ENCODE measurements at regions not wholly inside any gene's neighbourhood (a gene's known extent, or its start where the extent isn't known, plus 50 kb on each side); places are given as distances from the start of the nearest gene placed in this dataset.

GRCh38 chr3:96319166-96319565 lies 495.2 kb upstream of the EPHA6 start:
- TF ChIP-seq EZH2 (IDR thresholded peaks at IDR 0.05; ENCODE audit: borderline replicate concordance, insufficient read depth, low read depth, low read length, poor library complexity, severe bottlenecking) (no peak), CTCF (IDR thresholded peaks at IDR 0.05) (no peak)
- Histone ChIP-seq H3K9me3 (ENCODE audit: control extremely low read depth in 1 of 3, control insufficient read depth in 2 of 3, insufficient read depth in 1 of 3, low read length in 2 of 3) (no peaks in the 10 kb centered on the region), H3K9ac (ENCODE audit: low read length) (no peak overlapping the region), H3K79me2 (ENCODE audit: control insufficient read depth, insufficient read depth, low read length) (no peaks in the 10 kb centered on the region), H3K4me3 (ENCODE audit: control extremely low read depth in 1 of 5, extremely low read depth in 1 of 5, insufficient read depth in 1 of 5, low read depth in 2 of 5, low read length in 4 of 5) (no peak overlapping the region), H3K27ac (ENCODE audit: low read length in 2 of 2) (no peak overlapping the region), H3K27me3 (replicated peaks in 1 of 4; ENCODE audit: control extremely low read depth in 1 of 4, control insufficient read depth in 3 of 4, insufficient read depth in 4 of 4, low read length in 3 of 4) (no peaks in the 10 kb centered on the region), H2AFZ (ENCODE audit: insufficient read depth, low read depth, low read length, poor library complexity, severe bottlenecking) (no peak overlapping the region), H4K20me1 (ENCODE audit: control insufficient read depth, insufficient read depth, low read length, poor library complexity, severe bottlenecking) (no peaks in the 10 kb centered on the region), H3K4me2 (replicated peaks; ENCODE audit: low read depth, low read length, poor library complexity, severe bottlenecking) (no peak overlapping the region), H3K36me3 (replicated peaks in 1 of 2; ENCODE audit: control extremely low read depth in 1 of 2, control insufficient read depth in 1 of 2, extremely low read depth in 1 of 2, insufficient read depth in 2 of 2, low read length in 1 of 2) (no peaks in the 10 kb centered on the region), H3K4me1 (ENCODE audit: control insufficient read depth in 2 of 2, insufficient read depth in 2 of 2, low read length in 2 of 2) (no peaks in the 10 kb centered on the region)
- intact Hi-C loops (cut with micrococcal nuclease) = no loop called here
- POLR2A ChIA-PET = no interaction called here
- peaks cover 7% of the 10 kb centered on the region for H3K9me3 Mint-ChIP-seq (ENCODE audit: insufficient read depth)
- no peaks in the 10 kb centered on the region for H3K27me3 Mint-ChIP-seq
- no peak for ATAC-seq (ENCODE audit: low read depth)
- H3K27ac Mint-ChIP-seq = no peak overlapping the region
- H3K4me1 Mint-ChIP-seq = no peaks in the 10 kb centered on the region
- CTCF ChIA-PET = no interaction called here
- no peak for DNase-seq
- WGBS (ENCODE audit: insufficient coverage) = 0% methylated on average over 1 of the region's 1 CpG
- H3K4me3 Mint-ChIP-seq = no peak overlapping the region

- Histone ChIP-seq H3K27ac (ENCODE audit: low read length in 2 of 2) (no peak overlapping the region), H3K36me3 (replicated peaks in 1 of 2; ENCODE audit: control extremely low read depth in 1 of 2, control insufficient read depth in 1 of 2, extremely low read depth in 1 of 2, insufficient read depth in 2 of 2, low read length in 1 of 2) (no peaks in the 10 kb centered on the region), H3K27me3 (replicated peaks in 1 of 4; ENCODE audit: control extremely low read depth in 1 of 4, control insufficient read depth in 3 of 4, insufficient read depth in 4 of 4, low read length in 3 of 4) (no peaks in the 10 kb centered on the region), H3K9ac (ENCODE audit: low read length) (no peak overlapping the region), H3K4me2 (replicated peaks; ENCODE audit: low read depth, low read length, poor library complexity, severe bottlenecking) (no peak overlapping the region), H3K4me3 (ENCODE audit: control extremely low read depth in 1 of 5, extremely low read depth in 1 of 5, insufficient read depth in 1 of 5, low read depth in 2 of 5, low read length in 4 of 5) (no peak overlapping the region), H2AFZ (ENCODE audit: insufficient read depth, low read depth, low read length, poor library complexity, severe bottlenecking) (no peak overlapping the region), H3K79me2 (ENCODE audit: control insufficient read depth, insufficient read depth, low read length) (no peaks in the 10 kb centered on the region), H3K4me1 (ENCODE audit: control insufficient read depth in 2 of 2, insufficient read depth in 2 of 2, low read length in 2 of 2) (no peaks in the 10 kb centered on the region), H3K9me3 (ENCODE audit: control extremely low read depth in 1 of 3, control insufficient read depth in 2 of 3, insufficient read depth in 1 of 3, low read length in 2 of 3) (no peaks in the 10 kb centered on the region), H4K20me1 (ENCODE audit: control insufficient read depth, insufficient read depth, low read length, poor library complexity, severe bottlenecking) (no peaks in the 10 kb centered on the region)
- no peak overlapping the region for H3K27ac Mint-ChIP-seq
- DNase-seq (no peak), ATAC-seq (ENCODE audit: low read depth) (no peak)
- no CpG with 5 or more reads among the region's 1 CpG for WGBS (ENCODE audit: insufficient coverage)
- CTCF ChIA-PET = no interaction called here
- no peak overlapping the region for H3K4me3 Mint-ChIP-seq
- peaks cover 2% of the 10 kb centered on the region for H3K9me3 Mint-ChIP-seq (ENCODE audit: insufficient read depth)
- H3K4me1 Mint-ChIP-seq = no peaks in the 10 kb centered on the region
- TF ChIP-seq EZH2 (IDR thresholded peaks at IDR 0.05; ENCODE audit: borderline replicate concordance, insufficient read depth, low read depth, low read length, poor library complexity, severe bottlenecking) (no peak), CTCF (IDR thresholded peaks at IDR 0.05) (no peak)
- H3K27me3 Mint-ChIP-seq = no peaks in the 10 kb centered on the region
- intact Hi-C loops (cut with micrococcal nuclease) = no loop called here
- POLR2A ChIA-PET = no interaction called here
These were observed 490.3 kb upstream of the EPHA6 start for GRCh38 chr3:96324087-96324486.

Data from B cell (primary cell).